ENCODE measurements at regions not wholly inside any gene's neighbourhood (a gene's known extent, or its start where the extent isn't known, plus 50 kb on each side); places are given as distances from the start of the nearest gene placed in this dataset.
"Not testable (repeated sequence)": the region's sequence is repeated elsewhere in the genome, so short reads cannot be mapped to it uniquely, and the experiment has no call there.

- no peak for DNase-seq (ENCODE audit: low spot score)
These were observed 438.2 kb downstream of the SOX9 start for GRCh38 chr17:72558971-72559476.

- peak; percentile 37 for DNase-seq (ENCODE audit: low spot score)
These were observed 439.8 kb downstream of the SOX9 start for GRCh38 chr17:72560303-72561247.

- DNase-seq (ENCODE audit: low spot score): no peak
These were observed 440.4 kb downstream of the SOX9 start for GRCh38 chr17:72561266-72561665.

- DNase-seq (ENCODE audit: low spot score): no peak
These were observed 440.9 kb downstream of the SOX9 start for GRCh38 chr17:72561680-72562079.

GRCh38 chr17:72562615-72563188, 441.9 kb downstream of the SOX9 start:
- no peak for DNase-seq (ENCODE audit: low spot score)

- no peak for DNase-seq (ENCODE audit: low spot score)
These were observed 443.1 kb downstream of the SOX9 start for GRCh38 chr17:72563952-72564351.

- no peak for DNase-seq (ENCODE audit: low spot score)
These were observed 444.2 kb downstream of the SOX9 start for GRCh38 chr17:72565006-72565405.

GRCh38 chr17:72565758-72566157, 444.9 kb downstream of the SOX9 start:
- no peak for DNase-seq (ENCODE audit: low spot score)

- DNase-seq (ENCODE audit: low spot score): no peak
These were observed 446.1 kb downstream of the SOX9 start for GRCh38 chr17:72566671-72567484.

- DNase-seq (ENCODE audit: low spot score): no peak
These were observed 447.0 kb downstream of the SOX9 start for GRCh38 chr17:72567774-72568173.

GRCh38 chr17:72569148-72569946, 448.5 kb downstream of the SOX9 start:
- no peak for DNase-seq (ENCODE audit: low spot score)

- DNase-seq (ENCODE audit: low spot score): no peak
These were observed 451.1 kb downstream of the SOX9 start for GRCh38 chr17:72571813-72572396.

- DNase-seq (ENCODE audit: low spot score): no peak
These were observed 452.0 kb downstream of the SOX9 start for GRCh38 chr17:72572604-72573491.

GRCh38 chr17:72573492-72573801, 452.6 kb downstream of the SOX9 start:
- DNase-seq (ENCODE audit: low spot score): not testable (repeated sequence)

- DNase-seq (ENCODE audit: low spot score): no peak
These were observed 454.1 kb downstream of the SOX9 start for GRCh38 chr17:72574675-72575510.

- DNase-seq (ENCODE audit: low spot score): no peak
These were observed 454.9 kb downstream of the SOX9 start for GRCh38 chr17:72575542-72576233.

GRCh38 chr17:72576289-72576759, 455.5 kb downstream of the SOX9 start:
- no peak for DNase-seq (ENCODE audit: low spot score)

GRCh38 chr17:72578817-72579470, 458.1 kb downstream of the SOX9 start:
- no peak for DNase-seq (ENCODE audit: low spot score)
